AG20443 (cell line): ENCODE measurements at regions not wholly inside any gene's neighbourhood (a gene's known extent, or its start where the extent isn't known, plus 50 kb on each side); places are given as distances from the start of the nearest gene placed in this dataset.

Experiments used
- DNase-seq: peaks from one replicate; pipeline ENCODE4 v3.0.0; 2012; ENCODE audit warnings: low spot score, mixed read lengths

GRCh38 chr7:47690902-47691558, 109.1 kb upstream of the TNS3 start:
- DNase-seq: peak; percentile 73

DNA sequence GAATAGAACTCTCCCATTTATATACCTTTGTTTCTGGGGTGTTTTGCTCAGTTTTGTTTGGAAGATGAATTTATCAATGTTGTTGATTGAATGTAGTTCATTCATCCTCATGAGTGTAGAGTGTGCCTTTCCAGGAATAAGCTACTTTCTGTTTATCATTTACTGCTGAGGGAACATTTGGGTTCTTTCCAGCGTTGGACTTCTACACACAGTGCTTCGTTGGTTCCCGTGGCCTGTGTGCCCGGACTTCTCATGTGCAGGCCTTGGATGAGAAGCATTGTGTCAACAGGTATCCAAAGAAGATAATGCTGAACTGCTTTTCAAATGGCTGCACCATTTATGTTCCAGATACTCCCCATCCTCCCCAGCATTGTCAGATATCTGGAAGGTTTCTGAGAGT, 107.6 kb upstream of the TNS3 start:
- no peak for DNase-seq

GRCh38 chr7:47688311-47689100, 106.6 kb upstream of the TNS3 start:
- DNase-seq: no peak

GRCh38 chr7:47685712-47686376, 103.9 kb upstream of the TNS3 start:
- DNase-seq: no peak

DNA sequence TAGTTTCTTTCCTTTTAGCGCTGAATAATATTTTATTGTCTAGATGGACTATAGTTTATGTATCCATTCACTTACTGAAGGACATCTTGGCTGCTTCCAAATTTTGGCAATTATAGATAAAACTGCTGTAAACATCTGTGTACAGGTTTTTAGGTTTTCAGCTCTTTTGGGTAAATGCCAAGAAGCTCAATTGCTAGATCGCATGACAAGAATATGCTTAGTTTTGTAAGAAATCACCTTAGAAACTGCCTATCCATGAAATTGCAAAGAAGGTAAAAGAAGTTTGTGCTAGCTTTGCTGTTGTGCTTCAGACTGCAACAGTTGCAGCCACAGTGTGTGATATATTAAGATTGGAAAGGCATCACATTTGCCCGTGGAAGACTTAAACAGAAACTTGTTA, 103.2 kb upstream of the TNS3 start:
- no peak for DNase-seq

GRCh38 chr7:47684728-47685127, 102.8 kb upstream of the TNS3 start:
- no peak for DNase-seq

GRCh38 chr7:47683485-47683898, 101.6 kb upstream of the TNS3 start:
- no peak for DNase-seq

- DNase-seq: no peak
Observed at GRCh38 chr7:47682874-47683273, 101.0 kb upstream of the TNS3 start.

DNA sequence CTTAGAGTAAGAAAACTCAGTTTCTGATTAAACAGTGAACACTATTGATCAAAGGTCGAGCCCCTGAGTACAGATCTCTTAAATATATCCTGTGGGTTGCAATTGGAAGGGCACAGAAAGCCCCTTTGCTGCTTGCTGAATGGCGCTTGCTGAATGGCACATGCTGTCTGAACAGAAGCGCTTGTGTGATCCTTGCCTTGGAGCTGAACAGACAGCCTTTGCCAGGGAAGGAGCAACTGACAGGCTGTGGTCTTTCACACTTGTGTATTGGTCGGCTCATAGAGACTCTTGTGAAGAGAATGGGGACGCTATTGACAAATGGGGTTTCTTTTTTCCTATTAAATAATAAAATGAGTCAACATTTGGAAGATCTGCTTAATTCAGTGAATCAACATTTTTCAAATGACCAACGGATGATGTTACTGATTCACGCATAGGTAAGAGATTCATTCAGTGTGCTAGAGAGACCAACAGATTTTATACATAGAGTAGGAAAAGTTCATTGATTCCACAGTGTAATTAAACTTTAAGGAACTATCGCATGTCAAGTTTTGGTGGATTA, 99.4 kb upstream of the TNS3 start:
- DNase-seq: no peak

GRCh38 chr7:47678641-47679380, 96.9 kb upstream of the TNS3 start:
- no peak for DNase-seq

GRCh38 chr7:47677664-47678063, 95.8 kb upstream of the TNS3 start:
- no peak for DNase-seq

GRCh38 chr7:47677093-47677492, 95.2 kb upstream of the TNS3 start:
- no peak for DNase-seq

DNA sequence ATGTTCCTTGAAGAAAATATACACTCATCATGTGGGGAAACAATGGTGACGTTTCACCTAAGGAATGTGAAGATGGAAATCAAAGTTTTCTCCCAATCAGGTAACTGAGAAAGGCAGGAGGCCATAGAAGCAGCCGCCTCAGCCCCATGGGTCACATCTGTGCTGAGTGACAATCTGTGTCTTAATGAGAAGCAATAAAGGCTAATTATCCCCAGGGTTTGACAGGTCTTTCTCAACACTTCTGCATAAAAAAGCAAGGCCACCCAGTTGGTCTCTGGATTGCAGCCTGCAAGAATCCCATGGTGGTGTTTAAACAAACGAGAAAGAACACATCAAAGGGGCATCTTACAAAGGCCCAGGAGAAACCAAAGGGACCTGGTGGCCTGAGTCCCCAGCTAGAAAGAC, 91.1 kb upstream of the TNS3 start:
- DNase-seq: no peak

GRCh38 chr7:47672271-47672791, 90.4 kb upstream of the TNS3 start:
- DNase-seq: no peak

DNA sequence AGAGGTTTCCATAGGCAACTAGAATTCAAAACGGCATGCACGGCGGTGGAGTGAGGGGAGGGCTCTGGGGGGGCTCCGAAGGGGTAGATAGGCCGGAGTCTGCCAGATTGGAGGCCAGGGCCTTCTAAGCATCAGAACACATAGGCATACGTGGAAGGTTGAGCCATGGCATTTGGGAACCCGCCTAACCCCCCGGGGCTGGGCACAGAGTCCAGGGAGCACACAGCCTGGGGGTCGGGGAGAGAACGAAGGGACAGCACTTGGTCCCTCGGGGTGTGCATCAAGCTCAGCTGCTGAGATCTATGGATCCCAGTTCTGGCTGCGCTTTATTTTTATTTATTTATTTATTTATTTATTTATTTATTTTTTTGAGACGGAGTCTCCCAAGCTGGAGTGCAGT, 89.4 kb upstream of the TNS3 start:
- no peak for DNase-seq

DNA sequence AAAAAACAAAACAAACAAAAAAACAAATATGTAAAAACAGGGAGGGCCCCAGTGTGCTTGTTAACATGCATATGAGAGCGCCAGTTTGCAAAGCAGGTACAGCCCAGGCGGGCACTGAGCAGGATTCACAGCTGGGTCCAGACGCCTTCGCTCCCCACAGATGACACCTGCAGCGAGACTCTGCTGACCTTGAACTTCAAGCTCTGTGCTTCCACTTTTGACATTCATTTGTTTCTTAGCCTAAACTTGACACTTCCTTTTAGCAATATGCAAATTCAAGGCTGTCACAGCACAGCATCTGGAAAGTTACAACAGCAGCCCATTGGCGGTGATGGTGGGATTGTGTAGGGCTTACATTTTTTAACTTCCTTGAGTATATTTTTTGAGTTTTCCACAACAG, 88.8 kb upstream of the TNS3 start:
- DNase-seq: no peak

DNA sequence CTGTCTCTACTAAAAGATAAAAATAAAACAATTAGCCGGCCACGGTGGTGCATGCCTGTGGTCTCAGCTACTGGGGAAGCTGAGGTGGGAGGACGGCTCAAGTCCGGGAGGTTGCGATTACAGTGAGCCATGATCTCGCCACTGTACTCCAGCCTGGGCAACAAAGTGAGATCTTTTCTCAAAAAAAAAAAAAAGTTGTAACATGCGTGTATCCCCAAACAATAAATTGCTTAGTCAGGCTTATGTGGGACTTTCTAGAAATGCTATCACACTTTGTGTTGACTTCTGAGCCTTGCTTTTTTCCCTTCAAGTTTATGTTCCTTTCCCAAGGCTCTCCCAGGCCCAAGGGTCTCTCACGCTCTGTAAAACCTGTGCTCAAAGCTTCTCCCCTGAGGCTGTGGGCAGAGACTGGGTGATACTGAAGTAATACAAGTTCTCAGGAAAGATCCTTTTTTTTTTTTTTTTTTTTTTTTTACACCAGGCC, 88.0 kb upstream of the TNS3 start:
- no peak for DNase-seq

DNA sequence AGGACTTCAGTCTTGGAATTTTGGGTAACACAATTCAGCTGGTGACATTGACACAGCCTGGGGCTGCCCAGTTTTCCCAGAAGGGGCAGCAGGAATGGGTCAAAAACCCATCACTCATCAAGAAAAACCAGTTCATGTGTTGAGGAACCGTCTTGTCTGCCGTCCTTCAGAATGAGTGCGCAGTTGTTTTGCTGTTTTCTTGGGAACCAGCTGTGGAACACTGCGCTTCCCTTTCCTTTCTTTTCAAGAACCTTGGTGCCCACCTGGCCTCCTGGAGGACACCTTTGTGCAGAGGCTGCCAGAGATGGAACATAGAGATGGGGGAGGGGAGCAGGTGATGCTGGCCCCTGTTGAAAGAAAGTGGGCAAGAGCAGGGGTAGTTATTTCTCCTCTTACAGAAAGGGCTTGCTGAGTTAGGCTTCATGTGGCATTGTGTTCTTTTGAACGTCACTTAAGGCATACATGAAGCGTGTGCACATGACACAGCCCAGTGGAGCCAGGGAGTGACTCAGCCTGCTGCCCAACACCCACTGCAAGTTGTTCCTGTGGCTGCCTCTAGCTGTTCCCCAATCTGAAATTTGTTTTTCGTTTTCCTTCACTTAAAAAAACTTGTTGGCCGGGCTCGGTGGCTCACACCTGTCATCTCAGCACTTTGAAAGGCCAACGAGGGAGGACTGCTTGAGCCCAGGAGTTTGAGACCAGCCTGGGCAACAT, 87.4 kb upstream of the TNS3 start:
- peak; percentile 93 for DNase-seq

DNA sequence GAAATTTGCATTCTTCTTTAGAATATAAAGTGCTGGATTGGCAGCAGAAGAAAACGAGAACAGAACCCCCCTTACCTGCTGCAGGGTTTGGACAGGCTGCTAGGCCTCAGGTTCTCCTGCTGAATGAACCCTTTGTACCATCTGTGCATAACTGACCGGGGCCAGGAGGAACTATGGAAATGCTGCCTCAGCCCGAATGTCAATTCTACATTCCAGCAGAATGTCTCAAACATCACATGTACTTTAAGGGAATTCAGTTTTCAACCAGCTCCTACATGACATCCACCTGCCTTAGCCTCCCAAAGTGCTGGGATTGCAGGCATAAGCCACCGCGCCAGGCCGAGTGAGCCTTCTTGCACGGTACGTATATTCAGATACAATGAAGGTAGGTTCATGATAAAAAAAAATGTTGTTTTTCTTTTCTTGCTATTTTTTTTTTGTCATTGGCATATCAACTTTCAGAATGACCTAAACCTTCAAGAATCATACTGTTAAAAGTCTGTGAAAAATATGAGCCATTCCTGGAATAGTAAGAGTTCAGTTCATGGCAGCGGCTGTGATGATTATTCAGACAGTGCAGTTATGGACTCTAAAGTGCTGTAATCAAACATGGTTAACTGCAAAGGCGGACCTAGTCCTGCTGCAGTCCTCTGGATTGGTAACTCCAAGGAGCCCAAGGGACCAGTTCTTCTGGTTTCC, 84.4 kb upstream of the TNS3 start:
- no peak for DNase-seq

GRCh38 chr7:47664650-47665195, 82.8 kb upstream of the TNS3 start:
- no peak for DNase-seq
